ENCODE measurements at regions not wholly inside any gene's neighbourhood (a gene's known extent, or its start where the extent isn't known, plus 50 kb on each side); places are given as distances from the start of the nearest gene placed in this dataset.

- no peak for DNase-seq (ENCODE audit: low read depth, low spot score)
- TF ChIP-seq CTCF (IDR thresholded peaks at IDR 0.05; ENCODE audit: low read depth, low read length), result no peak
- in situ Hi-C loops (cut with HindIII; ENCODE audit: low sequenced_read_pairs), result no loop called here
- H3K4me3 ChIP-seq (ENCODE audit: low read depth, low read length), result no peak overlapping the region
These were observed 543.4 kb downstream of the CD83 start for GRCh38 chr6:14660806-14661579.

GRCh38 chr6:14661691-14662090, 544.1 kb downstream of the CD83 start:
- no peak for TF ChIP-seq CTCF (IDR thresholded peaks at IDR 0.05; ENCODE audit: low read depth, low read length)
- no peak for DNase-seq (ENCODE audit: low read depth, low spot score)
- in situ Hi-C loops (cut with HindIII; ENCODE audit: low sequenced_read_pairs), result no loop called here
- H3K4me3 ChIP-seq (ENCODE audit: low read depth, low read length), result no peak overlapping the region

- in situ Hi-C loops (cut with HindIII; ENCODE audit: low sequenced_read_pairs), result no loop called here
- no peak overlapping the region for H3K4me3 ChIP-seq (ENCODE audit: low read depth, low read length)
- no peak for DNase-seq (ENCODE audit: low read depth, low spot score)
- no peak for TF ChIP-seq CTCF (IDR thresholded peaks at IDR 0.05; ENCODE audit: low read depth, low read length)
These were observed 546.6 kb downstream of the CD83 start for GRCh38 chr6:14664112-14664601.

GRCh38 chr6:14664621-14665315, 547.2 kb downstream of the CD83 start:
- in situ Hi-C loops (cut with HindIII; ENCODE audit: low sequenced_read_pairs), result no loop called here
- no peak for TF ChIP-seq CTCF (IDR thresholded peaks at IDR 0.05; ENCODE audit: low read depth, low read length)
- DNase-seq (ENCODE audit: low read depth, low spot score), result no peak
- no peak overlapping the region for H3K4me3 ChIP-seq (ENCODE audit: low read depth, low read length)

GRCh38 chr6:14665827-14666724, 548.5 kb downstream of the CD83 start:
- in situ Hi-C loops (cut with HindIII; ENCODE audit: low sequenced_read_pairs), result no loop called here
- H3K4me3 ChIP-seq (ENCODE audit: low read depth, low read length), result no peak overlapping the region
- TF ChIP-seq CTCF (IDR thresholded peaks at IDR 0.05; ENCODE audit: low read depth, low read length), result no peak
- DNase-seq (ENCODE audit: low read depth, low spot score), result peak; percentile 93

GRCh38 chr6:14670806-14671205, 553.2 kb downstream of the CD83 start:
- no peak overlapping the region for H3K4me3 ChIP-seq (ENCODE audit: low read depth, low read length)
- no peak for TF ChIP-seq CTCF (IDR thresholded peaks at IDR 0.05; ENCODE audit: low read depth, low read length)
- DNase-seq (ENCODE audit: low read depth, low spot score), result no peak
- in situ Hi-C loops (cut with HindIII; ENCODE audit: low sequenced_read_pairs), result no loop called here

Measured in astrocyte of the spinal cord (primary cell).